ENCODE measurements at regions not wholly inside any gene's neighbourhood (a gene's known extent, or its start where the extent isn't known, plus 50 kb on each side); places are given as distances from the start of the nearest gene placed in this dataset.

- no peak for FAIRE-seq
Measured at GRCh38 chr14:96653597-96653996, 143.6 kb upstream of the VRK1 start.

DNA sequence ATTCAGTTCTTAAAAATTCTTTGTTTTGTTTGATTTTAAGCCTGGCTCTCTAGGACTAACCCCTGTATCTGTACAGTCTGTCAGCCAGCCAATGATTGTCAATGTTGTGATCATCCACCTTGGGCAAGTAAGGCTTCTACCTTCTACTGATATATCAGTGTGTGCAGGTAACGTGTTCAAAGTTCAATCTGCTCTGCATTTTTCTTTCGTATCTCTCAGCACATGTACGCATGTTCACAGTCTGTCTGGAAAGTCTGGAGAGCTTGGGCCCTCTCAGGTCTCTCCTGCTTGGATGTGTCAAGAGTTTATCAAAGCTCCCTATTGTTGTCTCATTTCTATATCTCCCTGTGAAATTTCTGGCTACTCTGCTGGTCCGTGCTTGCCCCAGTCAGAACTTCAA lies 138.6 kb upstream of the VRK1 start:
- H3K9me1 ChIP-seq (ENCODE audit: control insufficient read depth, extremely low read depth, insufficient read depth, low read length) = no peaks in the 10 kb centered on the region
- peaks cover 2% of the 10 kb centered on the region for H3K4me1 ChIP-seq (ENCODE audit: control insufficient read depth, extremely low read depth, insufficient read depth, low read length)
- DNase-seq (ENCODE audit: low read depth, low spot score) (no peak), FAIRE-seq (peak; percentile 43)
- H3K4me3 ChIP-seq (ENCODE audit: control insufficient read depth in 2 of 3, extremely low read depth in 1 of 3, insufficient read depth in 2 of 3, low read depth in 1 of 3, low read length in 3 of 3) = no peak overlapping the region
- peaks cover 30% of the 10 kb centered on the region for H3K27me3 ChIP-seq (ENCODE audit: control insufficient read depth, extremely low read depth, insufficient read depth, low read length)
- dilution Hi-C loops (cut with MboI; ENCODE audit: extremely low pct_ligation_motif_present, low sequenced_read_pairs) = no loop called here
- H3K36me3 ChIP-seq (ENCODE audit: control insufficient read depth in 2 of 2, extremely low read depth in 1 of 2, insufficient read depth in 2 of 2, low read length in 2 of 2) = no peaks in the 10 kb centered on the region
- TF ChIP-seq EZH2 (IDR thresholded peaks at IDR 0.05; ENCODE audit: low read length) (no peak), CTCF (optimal IDR thresholded peaks at IDR 0.05 in 1 of 3, IDR thresholded peaks at IDR 0.05 in 1 of 3, conservative IDR thresholded peaks at IDR 0.05 in 1 of 3; ENCODE audit: extremely low read depth in 1 of 3, insufficient read depth in 2 of 3, low read length in 3 of 3) (no peak)
- H3K27ac ChIP-seq (ENCODE audit: control insufficient read depth, insufficient read depth, low read length) = no peak overlapping the region
- no peaks in the 10 kb centered on the region for H3K9me3 ChIP-seq (ENCODE audit: control insufficient read depth, low read depth, low read length)
- H3K4me2 ChIP-seq (ENCODE audit: control insufficient read depth, extremely low read depth, insufficient read depth, low read depth, low read length) = peak overlapping the region; percentile 0
- no peak overlapping the region for H3K9ac ChIP-seq (ENCODE audit: control insufficient read depth, extremely low read depth, insufficient read depth, low read length)
- no peaks in the 10 kb centered on the region for H4K20me1 ChIP-seq (ENCODE audit: control insufficient read depth, extremely low read depth, insufficient read depth, low read length)
- no peak overlapping the region for H2AFZ ChIP-seq (ENCODE audit: control insufficient read depth, low read length)
- no peaks in the 10 kb centered on the region for H3K79me2 ChIP-seq (ENCODE audit: control insufficient read depth, insufficient read depth, low read length)

More at GRCh38 chr14:96653597-96653996, 143.6 kb upstream of the VRK1 start:
- no peaks in the 10 kb centered on the region for H3K4me1 ChIP-seq (ENCODE audit: control insufficient read depth, extremely low read depth, insufficient read depth, low read length)
- no peak overlapping the region for H2AFZ ChIP-seq (ENCODE audit: control insufficient read depth, low read length)
- H3K36me3 ChIP-seq (ENCODE audit: control insufficient read depth in 2 of 2, extremely low read depth in 1 of 2, insufficient read depth in 2 of 2, low read length in 2 of 2) = no peaks in the 10 kb centered on the region
- no peak for DNase-seq (ENCODE audit: low read depth, low spot score)
- dilution Hi-C loops (cut with MboI; ENCODE audit: extremely low pct_ligation_motif_present, low sequenced_read_pairs) = no loop called here
- no peaks in the 10 kb centered on the region for H3K9me1 ChIP-seq (ENCODE audit: control insufficient read depth, extremely low read depth, insufficient read depth, low read length)
- H3K9ac ChIP-seq (ENCODE audit: control insufficient read depth, extremely low read depth, insufficient read depth, low read length) = no peak overlapping the region
- H4K20me1 ChIP-seq (ENCODE audit: control insufficient read depth, extremely low read depth, insufficient read depth, low read length) = no peaks in the 10 kb centered on the region
- H3K79me2 ChIP-seq (ENCODE audit: control insufficient read depth, insufficient read depth, low read length) = no peaks in the 10 kb centered on the region
- peaks cover 6% of the 10 kb centered on the region for H3K27me3 ChIP-seq (ENCODE audit: control insufficient read depth, extremely low read depth, insufficient read depth, low read length)
- H3K4me3 ChIP-seq (ENCODE audit: control insufficient read depth in 2 of 3, extremely low read depth in 1 of 3, insufficient read depth in 2 of 3, low read depth in 1 of 3, low read length in 3 of 3) = no peak overlapping the region
- TF ChIP-seq EZH2 (IDR thresholded peaks at IDR 0.05; ENCODE audit: low read length) (no peak), CTCF (optimal IDR thresholded peaks at IDR 0.05 in 1 of 3, IDR thresholded peaks at IDR 0.05 in 1 of 3, conservative IDR thresholded peaks at IDR 0.05 in 1 of 3; ENCODE audit: extremely low read depth in 1 of 3, insufficient read depth in 2 of 3, low read length in 3 of 3) (no peak)
- no peaks in the 10 kb centered on the region for H3K9me3 ChIP-seq (ENCODE audit: control insufficient read depth, low read depth, low read length)
- no peak overlapping the region for H3K27ac ChIP-seq (ENCODE audit: control insufficient read depth, insufficient read depth, low read length)
- no peak overlapping the region for H3K4me2 ChIP-seq (ENCODE audit: control insufficient read depth, extremely low read depth, insufficient read depth, low read depth, low read length)

All from keratinocyte (primary cell).